GM19240 (cell line): ENCODE measurements at regions not wholly inside any gene's neighbourhood (a gene's known extent, or its start where the extent isn't known, plus 50 kb on each side); places are given as distances from the start of the nearest gene placed in this dataset.
"Not testable (repeated sequence)": the region's sequence is repeated elsewhere in the genome, so short reads cannot be mapped to it uniquely, and the experiment has no call there.

Experiments
- DNase-seq: peaks from one replicate; pipeline ENCODE4 v3.0.0; 2011; ENCODE audit warnings: low spot score; ENCODE audit not compliant: insufficient read length

DNA sequence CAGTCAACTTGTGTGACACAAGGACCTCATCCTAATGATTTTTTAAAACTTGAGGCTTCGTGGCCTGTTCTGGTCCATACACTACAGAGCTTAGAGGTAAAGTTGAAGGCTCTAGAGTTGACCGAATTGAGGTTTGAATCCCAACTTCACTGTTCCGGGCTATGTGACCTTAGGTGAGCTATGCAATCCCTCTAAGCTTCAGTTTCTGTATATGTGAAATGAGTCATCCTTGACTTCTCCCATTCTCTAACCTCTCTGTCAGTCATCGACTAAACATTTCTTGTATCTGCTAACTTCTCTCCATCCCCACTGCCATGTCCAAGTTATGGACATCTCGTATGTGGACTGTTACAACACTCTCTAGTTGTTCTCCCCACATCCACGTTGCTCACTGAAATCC, 178.2 kb upstream of the TMEM45B start:
- DNase-seq: no peak

DNA sequence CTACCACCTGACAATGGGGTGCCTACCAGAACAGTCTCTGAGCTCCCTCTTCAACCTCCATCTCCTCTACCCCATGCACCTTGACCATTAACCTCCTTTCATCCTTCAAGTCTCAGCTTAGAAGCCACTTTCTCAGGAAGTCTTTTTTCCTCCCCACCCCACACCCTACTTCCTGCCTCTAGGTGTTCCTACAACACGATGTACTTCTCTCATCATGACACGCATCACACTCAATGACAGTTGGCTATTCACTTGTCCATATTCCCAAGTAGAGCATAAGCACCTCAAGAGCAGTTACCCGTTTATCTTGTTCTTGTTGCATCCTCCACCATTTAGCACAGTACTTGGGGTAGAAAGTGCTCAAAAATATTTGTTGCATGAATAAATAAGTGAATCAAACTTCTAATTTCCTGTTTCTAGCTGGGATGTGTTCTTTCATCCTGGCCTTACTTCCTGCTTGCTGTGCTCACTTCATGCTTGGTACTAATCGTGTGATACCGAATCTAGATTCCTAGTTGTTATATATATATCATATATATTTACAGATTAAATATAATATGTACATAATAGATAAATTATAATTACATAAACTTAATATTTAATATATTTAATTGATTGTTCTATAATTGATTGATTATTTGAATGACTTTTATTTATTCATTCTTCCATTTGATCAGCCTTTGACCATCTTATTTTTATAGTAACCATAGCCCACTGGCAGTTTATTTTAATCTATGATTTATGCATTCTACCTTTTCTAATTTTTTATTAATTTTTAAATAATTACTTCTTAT, 177.5 kb upstream of the TMEM45B start:
- DNase-seq: no peak

GRCh38 chr11:129639300-129639699, 176.3 kb upstream of the TMEM45B start:
- DNase-seq: no peak

DNA sequence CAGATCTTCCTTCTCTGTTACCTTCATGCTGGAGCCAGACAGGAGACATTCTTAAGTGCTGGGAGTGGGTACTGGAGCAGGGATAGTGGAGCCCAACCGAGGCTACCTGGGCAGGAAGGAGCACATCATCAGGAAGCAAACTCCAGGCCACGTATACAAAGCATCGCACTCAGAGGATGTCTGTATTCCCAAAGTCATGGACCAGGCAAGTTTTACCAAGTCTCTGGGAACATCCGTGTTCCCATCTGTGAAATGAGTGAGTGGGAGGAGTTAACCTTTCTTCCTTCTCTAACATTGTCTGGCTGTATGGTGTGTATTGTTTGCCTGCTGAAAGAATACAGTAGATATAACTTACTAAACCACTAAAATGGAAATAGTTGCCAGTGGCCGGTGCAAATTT, 175.0 kb upstream of the TMEM45B start:
- DNase-seq: no peak

DNA sequence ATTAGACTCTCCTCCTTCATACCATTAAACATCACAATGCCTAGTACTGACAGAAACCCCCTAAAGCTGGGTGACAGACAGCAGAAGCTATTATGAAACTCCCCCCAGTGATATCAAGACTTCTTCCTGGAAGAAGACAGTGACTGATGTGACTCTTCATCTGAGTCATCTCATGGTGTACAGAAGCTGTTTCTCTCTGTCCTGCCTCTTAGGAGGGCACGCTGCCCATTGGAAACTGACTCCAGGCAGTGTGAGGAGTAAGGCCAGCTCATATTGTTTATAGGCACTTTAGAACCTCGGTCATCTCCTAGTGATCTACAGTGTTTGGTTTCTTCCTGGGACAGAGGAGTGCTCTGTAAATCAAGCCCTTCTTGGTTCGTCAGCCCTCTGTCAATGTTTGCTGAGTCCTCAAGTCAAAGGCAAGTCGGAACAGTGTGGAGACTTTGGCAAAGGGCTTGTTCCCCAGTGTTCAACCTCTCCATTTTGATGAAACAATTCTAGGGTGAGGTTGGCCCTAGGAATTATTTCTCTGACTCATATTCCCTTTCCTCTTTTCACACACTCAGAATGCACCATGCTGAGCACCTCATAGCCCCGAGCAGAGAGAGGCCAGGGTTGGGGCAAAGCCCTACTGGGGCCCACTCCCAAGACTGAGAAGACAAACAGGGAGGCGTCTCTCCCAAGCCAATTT, 172.5 kb upstream of the TMEM45B start:
- DNase-seq: no peak

GRCh38 chr11:129644326-129644725, 171.3 kb upstream of the TMEM45B start:
- DNase-seq: no peak

DNA sequence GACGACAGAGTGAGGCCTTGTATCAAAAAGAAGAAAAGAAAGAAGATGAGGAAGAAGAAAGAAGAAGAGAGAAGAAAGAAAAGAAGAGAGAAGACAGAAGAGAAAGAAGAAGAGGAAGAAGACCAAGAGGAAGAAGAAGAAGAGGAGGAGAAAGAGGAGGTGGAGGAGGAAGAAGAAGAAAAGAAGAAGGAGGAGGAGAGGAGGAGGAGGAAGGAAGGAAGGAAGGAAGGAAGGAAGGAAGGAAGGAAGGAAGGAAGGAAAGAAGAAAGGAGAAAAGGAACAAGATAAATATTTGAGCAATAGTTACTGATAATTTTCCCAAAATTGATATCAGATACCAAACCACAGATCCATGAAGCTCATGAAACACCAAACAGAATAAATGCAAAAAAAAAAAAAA, 169.7 kb upstream of the TMEM45B start:
- no peak for DNase-seq

- not testable (repeated sequence) for DNase-seq
Measured at GRCh38 chr11:129650044-129650443, 165.6 kb upstream of the TMEM45B start.

DNA sequence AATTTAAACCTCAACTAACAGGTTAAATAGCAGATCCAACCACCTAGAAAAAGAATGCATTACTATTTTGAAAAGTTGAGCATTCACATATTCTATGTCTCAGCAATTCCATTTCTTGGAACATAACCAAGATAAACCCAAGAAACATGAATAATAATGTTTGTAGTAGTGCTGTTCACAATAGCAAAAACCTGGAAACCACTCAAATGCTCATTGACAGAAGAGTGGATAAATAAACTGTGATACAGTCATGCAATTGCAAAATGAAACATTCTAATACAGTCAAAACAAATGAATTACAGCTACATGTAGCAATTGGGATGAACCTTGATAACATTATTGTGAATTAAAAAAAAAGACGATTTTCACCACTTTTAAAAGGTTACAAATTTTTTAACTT, 162.8 kb upstream of the TMEM45B start:
- DNase-seq: no peak

- no peak for DNase-seq
Measured at GRCh38 chr11:129655247-129655832, 160.3 kb upstream of the TMEM45B start.

DNA sequence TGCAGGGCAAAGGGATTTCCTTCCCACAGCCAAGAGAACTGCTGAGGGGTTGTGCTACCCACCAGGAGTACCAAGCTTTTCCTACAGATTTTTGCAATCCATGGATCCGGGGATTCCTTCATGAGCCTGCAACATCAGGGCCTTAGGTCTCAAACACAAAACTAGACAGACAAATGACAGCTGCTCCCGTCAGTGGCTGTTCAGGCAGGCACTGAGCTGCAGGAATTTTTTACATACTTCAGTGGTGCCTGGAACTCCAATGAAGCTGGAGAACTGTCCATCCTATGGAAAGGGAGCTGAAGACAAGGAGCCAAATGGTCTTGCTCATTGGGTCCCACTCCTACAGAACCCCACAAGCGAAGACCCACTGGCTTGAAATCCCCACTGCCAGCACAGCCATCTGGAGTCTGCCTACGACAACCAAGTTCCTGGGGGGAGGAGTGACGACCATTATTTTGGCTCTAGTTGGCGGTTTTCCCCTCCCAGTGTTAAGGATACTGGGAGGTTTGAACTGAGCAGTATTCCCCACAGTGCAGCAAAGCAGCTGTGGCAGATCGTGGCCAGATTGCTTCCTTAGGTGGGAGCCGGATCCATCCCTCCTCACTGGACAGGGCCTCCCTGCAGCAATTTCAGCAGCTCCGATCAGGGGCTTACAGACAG, 157.7 kb upstream of the TMEM45B start:
- no peak for DNase-seq

GRCh38 chr11:129658526-129658867, 157.2 kb upstream of the TMEM45B start:
- no peak for DNase-seq

- DNase-seq: no peak
Measured at GRCh38 chr11:129680907-129681306, 134.7 kb upstream of the TMEM45B start.

GRCh38 chr11:129681344-129682114, 134.1 kb upstream of the TMEM45B start:
- no peak for DNase-seq

DNA sequence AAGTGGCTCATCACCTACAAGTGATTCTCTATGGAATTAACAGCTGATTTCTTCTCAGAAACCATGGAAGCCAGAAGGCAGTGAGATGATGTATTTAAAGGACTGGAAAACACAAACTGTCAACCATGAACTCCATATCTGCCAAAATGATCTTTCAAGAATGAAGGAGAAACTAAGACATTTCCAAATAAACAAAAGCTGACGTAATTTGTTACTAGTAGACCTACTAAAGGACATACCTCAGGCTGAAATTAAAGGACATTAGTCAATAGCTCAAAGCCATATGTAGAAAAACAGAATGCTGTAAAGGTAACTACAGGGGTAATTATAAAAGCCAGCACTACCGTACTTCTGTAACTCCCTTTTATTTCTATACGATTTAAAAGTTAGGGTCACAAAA, 129.4 kb upstream of the TMEM45B start:
- DNase-seq: no peak

DNA sequence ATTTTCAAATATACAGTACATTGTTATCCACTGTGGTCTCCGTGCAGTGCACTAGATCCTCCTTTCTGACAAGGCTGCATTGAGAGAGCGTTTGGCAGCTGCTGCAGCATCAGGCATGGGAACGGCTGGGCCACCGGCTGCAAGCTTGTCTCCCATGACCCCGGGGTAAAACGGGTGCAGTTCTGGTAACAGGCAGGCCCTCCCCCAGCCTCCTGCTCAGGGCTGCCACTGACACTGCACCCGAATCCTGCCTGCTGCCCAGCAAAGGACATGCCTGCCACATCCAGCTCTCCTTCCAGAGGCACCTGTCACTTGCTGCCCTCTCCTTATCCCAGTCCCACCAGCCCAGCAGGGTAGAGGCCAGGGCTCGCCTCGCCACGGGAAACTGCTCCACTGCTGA, 124.5 kb upstream of the TMEM45B start:
- no peak for DNase-seq

GRCh38 chr11:129694538-129694937, 121.1 kb upstream of the TMEM45B start:
- no peak for DNase-seq

GRCh38 chr11:129694966-129695365, 120.7 kb upstream of the TMEM45B start:
- DNase-seq: no peak

- DNase-seq: no peak
Measured at GRCh38 chr11:129695571-129696308, 119.9 kb upstream of the TMEM45B start.

DNA sequence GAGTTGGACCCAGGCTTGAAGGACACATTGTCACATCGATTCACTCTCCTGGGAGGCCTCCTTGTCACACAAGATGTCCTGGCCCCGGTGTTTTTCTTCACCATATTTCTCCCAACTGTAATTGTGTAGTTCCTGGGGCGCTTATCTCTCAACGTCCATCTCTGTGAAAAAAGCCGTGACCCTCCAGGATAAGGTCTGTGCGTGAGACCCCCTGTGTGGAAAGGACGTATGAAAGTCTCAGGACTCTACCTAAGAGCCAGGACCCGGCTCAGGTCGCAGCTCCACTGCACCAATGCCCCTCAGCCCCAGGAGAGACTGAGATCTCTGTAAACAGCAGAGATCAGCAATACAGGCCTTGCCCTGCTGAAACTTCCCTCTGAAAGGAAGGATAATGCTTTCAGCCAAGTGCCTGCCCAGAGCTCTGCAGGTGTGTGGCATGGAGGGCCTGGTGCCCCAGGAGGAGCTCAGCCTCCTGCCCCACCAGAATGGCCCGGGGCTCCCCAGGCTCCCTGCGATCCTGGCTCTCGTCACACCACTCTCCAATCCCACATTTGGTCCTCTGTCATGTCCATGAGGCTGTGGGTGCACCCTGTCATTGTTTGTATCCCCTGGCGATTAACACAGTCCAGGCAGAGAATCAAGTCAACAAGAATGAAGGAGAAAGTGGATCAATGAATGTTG, 119.2 kb upstream of the TMEM45B start:
- no peak for DNase-seq
